HL-60 (cell line): ENCODE measurements at regions not wholly inside any gene's neighbourhood (a gene's known extent, or its start where the extent isn't known, plus 50 kb on each side); places are given as distances from the start of the nearest gene placed in this dataset.

Experiments
- CTCF ChIP-seq: IDR thresholded peaks from one replicate; pipeline ENCODE4 v1.5.1; 2011; ENCODE audit warnings: low read length, control low read depth, inconsistent platforms; ENCODE audit not compliant: insufficient read depth
- GABPA ChIP-seq: IDR thresholded peaks from 2 replicates; pipeline ENCODE4 v1.6.1; 2012; ENCODE audit warnings: low read depth
- POLR2AphosphoS5 ChIP-seq: IDR thresholded peaks from 2 replicates; pipeline ENCODE4 v1.6.1; 2012; ENCODE audit warnings: low read depth
- REST ChIP-seq: IDR thresholded peaks from 2 replicates; pipeline ENCODE4 v1.6.1; 2012; ENCODE audit warnings: low read depth; ENCODE audit not compliant: insufficient replicate concordance

GRCh38 chr20:24108581-24108980 is 120.0 kb upstream of the GGTLC1 start:
- TF ChIP-seq CTCF (no peak), POLR2AphosphoS5 (no peak), REST (no peak), GABPA (no peak)
